SU-DHL-6 (cell line): ENCODE measurements at regions not wholly inside any gene's neighbourhood (a gene's known extent, or its start where the extent isn't known, plus 50 kb on each side); places are given as distances from the start of the nearest gene placed in this dataset.

ENCODE experiments used
- CTCF ChIP-seq: fragments of 200-600 bp; sonication (generic); IDR thresholded peaks from one replicate; pipeline ENCODE4 v1.5.1; 2017; ENCODE audit warnings: antibody characterized with exemption, mild to moderate bottlenecking, low read length, moderate library complexity; ENCODE audit not compliant: insufficient read depth, poor library complexity, severe bottlenecking
- EZH2phosphoT487 ChIP-seq: fragments of 200-600 bp; sonication (generic), shearing (Covaris generic); conservative IDR thresholded peaks from 2 replicates; pipeline ENCODE4 v1.6.1; 2018; ENCODE audit warnings: mild to moderate bottlenecking, antibody characterized with exemption, low read length, moderate library complexity, mixed read lengths

GRCh38 chr3:21142031-21142430, 609.0 kb downstream of the ZNF385D start:
- no peak for TF ChIP-seq CTCF
- TF ChIP-seq EZH2phosphoT487, result no peak
